H1 (cell line): ENCODE measurements at regions not wholly inside any gene's neighbourhood (a gene's known extent, or its start where the extent isn't known, plus 50 kb on each side); places are given as distances from the start of the nearest gene placed in this dataset.
A peak's percentile ranks its signal among the peaks of the same experiment; 100 is the strongest.

Source experiments
- CTBP2 ChIP-seq: IDR thresholded peaks from 2 replicates; pipeline ENCODE4 v1.7.0; 2011; ENCODE audit warnings: borderline replicate concordance, mild to moderate bottlenecking, moderate library complexity, mixed read lengths, low read length; ENCODE audit not compliant: insufficient read depth, insufficient read length
- CTCF ChIP-seq, 3 experiments: IDR thresholded peaks; 1 replicate in 2 of 3; 2 replicates in 1 of 3; pipeline versions ENCODE4 v1.5.1 to v1.6.1; 2011; ENCODE audit warnings: low read length in 3 of 3, mild to moderate bottlenecking in 3 of 3, inconsistent platforms in 2 of 3, low read depth in 1 of 3, moderate library complexity in 1 of 3; ENCODE audit not compliant: insufficient read depth in 1 of 3; ENCODE audit errors: control extremely low read depth in 1 of 3
- KDM1A ChIP-seq: fragments of 200-600, 300-600 bp; sonication (generic); IDR thresholded peaks from 2 replicates; pipeline ENCODE4 v1.7.1; 2016; ENCODE audit warnings: mild to moderate bottlenecking, low read length, borderline replicate concordance
- MAX ChIP-seq: IDR thresholded peaks from 2 replicates; pipeline ENCODE4 v1.6.1; 2012; ENCODE audit warnings: inconsistent platforms
- NRF1 ChIP-seq: IDR thresholded peaks from 2 replicates; pipeline ENCODE4 v1.6.1; 2011; ENCODE audit warnings: mild to moderate bottlenecking, low read depth, low read length, improper control_type of control experiment
- SIRT6 ChIP-seq: IDR thresholded peaks from one replicate; pipeline ENCODE4 v1.7.1; 2012; ENCODE audit warnings: low read length, inconsistent platforms

GRCh38 chr11:25970726-25971508 is 361.0 kb upstream of the ANO3 start (continued):
- TF ChIP-seq CTCF (IDR thresholded peaks at IDR 0.05; ENCODE audit: control extremely low read depth in 1 of 3, insufficient read depth in 1 of 3, low read depth in 1 of 3, low read length in 3 of 3) = peak in 2 of 3 experiments; percentile 56 to 74; a peak in 3 of 4 replicates
- no peak for TF ChIP-seq MAX
- TF ChIP-seq CTBP2 = no peak
- TF ChIP-seq NRF1 = no peak
- no peak for TF ChIP-seq SIRT6
- TF ChIP-seq KDM1A = no peak
- TF ChIP-seq, all 59 proteins: peak for 2
